ENCODE measurements at regions not wholly inside any gene's neighbourhood (a gene's known extent, or its start where the extent isn't known, plus 50 kb on each side); places are given as distances from the start of the nearest gene placed in this dataset.

GRCh38 chr15:61522411-61522810, 293.3 kb upstream of the RORA start:
- H2BK5ac ChIP-seq (ENCODE audit: insufficient read length, low read length), result no peak overlapping the region
- no peak for DNase-seq
- no peaks in the 10 kb centered on the region for H3K23me2 ChIP-seq (ENCODE audit: insufficient read length, low read depth, low read length, poor library complexity, severe bottlenecking)
- H2BK120ac ChIP-seq (ENCODE audit: low read depth, low read length, poor library complexity, severe bottlenecking), result no peak overlapping the region
- no peak overlapping the region for H3K14ac ChIP-seq (ENCODE audit: insufficient read depth, low read length)
- H3K4ac ChIP-seq (ENCODE audit: low read depth, low read length), result no peak overlapping the region
- no peak overlapping the region for H2AK5ac ChIP-seq (ENCODE audit: insufficient read length, low read length)
- H3K79me2 ChIP-seq (ENCODE audit: insufficient read depth, low read length), result no peaks in the 10 kb centered on the region
- H4K91ac ChIP-seq (ENCODE audit: insufficient read length, low read depth, low read length), result no peak overlapping the region
- no peak overlapping the region for H3K4me2 ChIP-seq (ENCODE audit: insufficient read depth, insufficient read length, low read length)
- Mint-ChIP-seq H3K4me1 (peaks cover 12 to 15% of the 10 kb centered on the region in 2 experiments), H3K9me3 (no peaks in the 10 kb centered on the region), H3K4me3 (no peak overlapping the region), H3K27ac (no peak overlapping the region), H3K36me3 (ENCODE audit: insufficient read depth in 1 of 3, low read depth in 3 of 3) (no peaks in the 10 kb centered on the region), H3K27me3 (ENCODE audit: low read depth) (no peaks in the 10 kb centered on the region; the same call in 1 of the 2 replicates)
- H2BK15ac ChIP-seq (ENCODE audit: low read depth, low read length), result no peak overlapping the region
- H3K79me1 ChIP-seq (ENCODE audit: insufficient read depth, low read depth, low read length, poor library complexity, severe bottlenecking), result no peaks in the 10 kb centered on the region
- H2AFZ ChIP-seq (ENCODE audit: low read length), result no peak overlapping the region
- H2BK12ac ChIP-seq (ENCODE audit: insufficient read length, low read depth, low read length), result no peak overlapping the region
- no peaks in the 10 kb centered on the region for H3K27me3 ChIP-seq (ENCODE audit: insufficient read depth, low read length)
- no peak overlapping the region for H3K23ac ChIP-seq (ENCODE audit: insufficient read length, low read depth, low read length)
- H3T11ph ChIP-seq (ENCODE audit: low read length), result no peak overlapping the region
- no peak overlapping the region for H4K5ac ChIP-seq (ENCODE audit: insufficient read length, low read depth, low read length)
- no peak overlapping the region for H3K9ac ChIP-seq (ENCODE audit: extremely low read depth, insufficient read length, low read length)
- no peak overlapping the region for H2BK20ac ChIP-seq (ENCODE audit: low read depth, low read length, poor library complexity, severe bottlenecking)
- H4K8ac ChIP-seq (replicated peaks; ENCODE audit: insufficient read length, low read depth, low read length), result no peak overlapping the region
- no peak overlapping the region for H3K27ac ChIP-seq (ENCODE audit: insufficient read length, low read depth, low read length)
- no peaks in the 10 kb centered on the region for H3K9me3 ChIP-seq (ENCODE audit: control insufficient read depth, low read depth, low read length)
- no peaks in the 10 kb centered on the region for H4K20me1 ChIP-seq (ENCODE audit: control insufficient read depth, insufficient read depth, insufficient read length)
- H3K18ac ChIP-seq (ENCODE audit: insufficient read length, low read depth, low read length), result no peak overlapping the region
- H3K56ac ChIP-seq (ENCODE audit: insufficient read length, low read depth, low read length), result no peak overlapping the region
- TF ChIP-seq CTCF (conservative IDR thresholded peaks at IDR 0.05), result no peak
- peaks cover 4% of the 10 kb centered on the region; the same call in 1 of the 2 replicates for H3K4me1 ChIP-seq (ENCODE audit: insufficient read depth, low read length)
